H1 (cell line): ENCODE measurements at regions not wholly inside any gene's neighbourhood (a gene's known extent, or its start where the extent isn't known, plus 50 kb on each side); places are given as distances from the start of the nearest gene placed in this dataset.

Experiments used
- CTCF ChIA-PET: fragments of 300-600 bp; sonication (Branson Sonifier 250); formaldehyde crosslinking; loops from one replicate; lab custom pipeline; 2021; ENCODE audit not compliant: partially characterized antibody; lab: Charles Lee
- POLR2A ChIA-PET: fragments of 300-600 bp; sonication (Branson Sonifier 250); formaldehyde crosslinking; loops from one replicate; lab custom pipeline; 2021; ENCODE audit warnings: inconsistent platforms; ENCODE audit not compliant: partially characterized antibody; lab: Charles Lee
- DNase-seq, 2 experiments: peaks; one replicate each; pipeline versions ENCODE4 v3.0.0 to v3.0.0-alpha.2; 2010 to 2022; ENCODE audit warnings: low spot score in 2 of 2, low read depth in 1 of 2, mixed read lengths in 1 of 2
- FAIRE-seq: peaks from 2 replicates; lab custom pipeline; 2011; peaks lifted over from hg19 to GRCh38; lab: Jason Lieb, UNC
- H2AFZ ChIP-seq: 2 replicates; pipeline ENCODE4 v1.8.1; 2012; ENCODE audit warnings: low read length, inconsistent platforms
- H2AK5ac ChIP-seq: 2 replicates; pipeline ENCODE4 v1.6.1; 2013; ENCODE audit warnings: low read depth, low read length
- H2BK120ac ChIP-seq: replicated peaks from 2 replicates; pipeline ENCODE3; 2013; ENCODE audit warnings: low read depth, low read length, inconsistent platforms
- H2BK12ac ChIP-seq: 2 replicates; pipeline ENCODE4 v1.6.1; 2013; ENCODE audit warnings: low read depth, low read length
- H2BK15ac ChIP-seq: 2 replicates; pipeline ENCODE4 v1.6.1; 2013; ENCODE audit warnings: low read length
- H2BK20ac ChIP-seq: 2 replicates; pipeline ENCODE4 v1.6.1; 2013; ENCODE audit warnings: low read length
- H2BK5ac ChIP-seq: 2 replicates; pipeline ENCODE4 v1.6.1; 2013; ENCODE audit warnings: low read depth, low read length
- H3K14ac ChIP-seq: 2 replicates; pipeline ENCODE4 v1.6.1; 2013; ENCODE audit warnings: inconsistent platforms; ENCODE audit not compliant: insufficient read length
- H3K18ac ChIP-seq: 2 replicates; pipeline ENCODE4 v1.6.1; 2013; ENCODE audit warnings: low read length; ENCODE audit errors: extremely low read depth
- H3K23ac ChIP-seq: 2 replicates; pipeline ENCODE4 v1.6.1; 2013; ENCODE audit warnings: inconsistent platforms; ENCODE audit not compliant: insufficient read length
- H3K23me2 ChIP-seq: 2 replicates; pipeline ENCODE4 v1.6.1; 2013; ENCODE audit warnings: low read depth, low read length
- H3K27ac ChIP-seq: 2 replicates; pipeline ENCODE4 v1.6.1; 2011; ENCODE audit warnings: low read depth, low read length, inconsistent platforms
- H3K27me3 ChIP-seq, 4 experiments: replicated peaks in 1 of 4; 1 replicate in 1 of 4; 2 replicates in 3 of 4; pipeline versions ENCODE4 v1.6.1 to v1.8.1; 2011 to 2013; ENCODE audit warnings: low read length in 3 of 4, mild to moderate bottlenecking in 3 of 4, inconsistent platforms in 2 of 4, mixed read lengths in 2 of 4, moderate library complexity in 1 of 4; ENCODE audit not compliant: control insufficient read depth in 3 of 4, insufficient read depth in 3 of 4; ENCODE audit errors: extremely low read depth in 1 of 4
- H3K36me3 ChIP-seq, 4 experiments: 2 replicates each; pipeline versions ENCODE4 v1.6.1 to v1.8.1; 2011 to 2013; ENCODE audit warnings: mild to moderate bottlenecking in 4 of 4, low read length in 3 of 4, moderate library complexity in 2 of 4, control low read depth in 1 of 4, inconsistent platforms in 1 of 4; ENCODE audit not compliant: insufficient read depth in 4 of 4, control insufficient read depth in 2 of 4
- H3K4ac ChIP-seq: replicated peaks from 2 replicates; pipeline ENCODE3; 2013; ENCODE audit warnings: low read length, low read depth, mixed read lengths, inconsistent platforms; ENCODE audit not compliant: insufficient read length
- H3K4me1 ChIP-seq, 4 experiments: replicated peaks in 1 of 4; 1 replicate in 1 of 4; 2 replicates in 3 of 4; pipeline versions ENCODE4 v1.6.1 to v1.8.1; 2011 to 2013; ENCODE audit warnings: low read length in 3 of 4, inconsistent platforms in 2 of 4, mixed read lengths in 1 of 4; ENCODE audit not compliant: insufficient read depth in 4 of 4, control insufficient read depth in 3 of 4
- H3K4me2 ChIP-seq, 2 experiments: 2 replicates each; pipeline versions ENCODE4 v1.6.1 to v1.8.1; 2011 to 2013; ENCODE audit warnings: low read depth in 2 of 2, low read length in 2 of 2, control low read depth in 1 of 2, inconsistent platforms in 1 of 2, mild to moderate bottlenecking in 1 of 2; ENCODE audit not compliant: insufficient read depth in 1 of 2
- H3K4me3 ChIP-seq, 4 experiments: fragments of 200-600, 300-600 bp in 1 of 4; sonication (generic), shearing (Covaris generic), sonication (Bioruptor Twin) in 1 of 4; 2 replicates each; pipeline versions ENCODE4 v1.5.1 to v1.8.1; 2011 to 2016; ENCODE audit warnings: low read length in 4 of 4, low read depth in 3 of 4, control low read depth in 2 of 4, inconsistent platforms in 2 of 4, mild to moderate bottlenecking in 2 of 4, mixed read lengths in 1 of 4, moderate library complexity in 1 of 4; ENCODE audit not compliant: insufficient read depth in 2 of 4; ENCODE audit errors: extremely low read depth in 1 of 4
- H3K56ac ChIP-seq: replicated peaks from 2 replicates; pipeline ENCODE3; 2013; ENCODE audit warnings: low read depth, mild to moderate bottlenecking, mixed read lengths, low read length, inconsistent platforms; ENCODE audit not compliant: insufficient read length
- H3K79me1 ChIP-seq: 2 replicates; pipeline ENCODE4 v1.6.1; 2013; ENCODE audit warnings: low read depth, low read length, control low read depth
- H3K79me2 ChIP-seq, 2 experiments: 2 replicates each; pipeline versions ENCODE4 v1.6.1 to v1.8.1; 2012 to 2013; ENCODE audit warnings: low read length in 2 of 2, mild to moderate bottlenecking in 2 of 2, inconsistent platforms in 1 of 2; ENCODE audit not compliant: insufficient read depth in 2 of 2, control insufficient read depth in 1 of 2
- H3K9ac ChIP-seq, 4 experiments: replicated peaks in 1 of 4; 1 replicate in 1 of 4; 2 replicates in 3 of 4; pipeline versions ENCODE4 v1.6.1 to v1.8.1; 2011 to 2013; ENCODE audit warnings: low read depth in 3 of 4, low read length in 3 of 4, control low read depth in 2 of 4, mild to moderate bottlenecking in 2 of 4, moderate library complexity in 2 of 4, inconsistent platforms in 1 of 4; ENCODE audit errors: extremely low read depth in 1 of 4
- H3K9me3 ChIP-seq, 2 experiments: 2 replicates each; pipeline versions ENCODE4 v1.6.1 to v1.8.1; 2012 to 2013; ENCODE audit warnings: mild to moderate bottlenecking in 2 of 2, moderate library complexity in 2 of 2, control low read depth in 1 of 2, inconsistent platforms in 1 of 2, low read depth in 1 of 2, low read length in 1 of 2, mixed read lengths in 1 of 2; ENCODE audit not compliant: insufficient read depth in 2 of 2
- H4K20me1 ChIP-seq, 2 experiments: replicated peaks in 1 of 2; 2 replicates each; pipeline versions ENCODE3 to v1.8.1; 2011 to 2013; ENCODE audit warnings: inconsistent platforms in 2 of 2, low read length in 2 of 2, mild to moderate bottlenecking in 1 of 2; ENCODE audit not compliant: insufficient read depth in 2 of 2, control insufficient read depth in 1 of 2
- H4K5ac ChIP-seq: 2 replicates; pipeline ENCODE4 v1.6.1; 2013; ENCODE audit warnings: low read length, low read depth, mixed read lengths, inconsistent platforms; ENCODE audit not compliant: insufficient read length
- H4K8ac ChIP-seq: 2 replicates; pipeline ENCODE4 v1.8.0; 2013; ENCODE audit warnings: mild to moderate bottlenecking, moderate library complexity, low read length, inconsistent platforms; ENCODE audit not compliant: insufficient read depth; ENCODE audit errors: extremely low read depth
- H4K91ac ChIP-seq: replicated peaks from 2 replicates; pipeline ENCODE3; 2013; ENCODE audit warnings: low read length, mixed read lengths, inconsistent platforms; ENCODE audit not compliant: insufficient read length
- CREB1 ChIP-seq: IDR thresholded peaks from 2 replicates; pipeline ENCODE4 v1.6.1; 2012; ENCODE audit warnings: inconsistent platforms
- WGBS, 2 experiments: shearing (Covaris generic) in 1 of 2; methylation state at CpG; one replicate each; pipeline versions ENCODE4 v1.1.6 to v1.1.7; 2013 to 2015; ENCODE audit warnings: low lambda C conversion rate in 2 of 2, mixed read lengths in 2 of 2, inconsistent platforms in 1 of 2, low coverage in 1 of 2, missing lambda C conversion rate in 1 of 2; ENCODE audit not compliant: insufficient replicate concordance in 2 of 2, insufficient coverage in 1 of 2, insufficient read length in 1 of 2; ENCODE audit errors: extremely low coverage in 1 of 2, missing lambda C conversion rate in 1 of 2; 5-methylcytosine and 5-hydroxymethylcytosine counted together

GRCh38 chr11:70799386-70799785 lies 401.1 kb downstream of the CTTN start:
- Histone ChIP-seq H4K91ac (no peak overlapping the region), H3K79me1 (no peaks in the 10 kb centered on the region), H3K56ac (no peak overlapping the region), H3K4me3 (no peak overlapping the region), H2BK5ac (no peak overlapping the region), H3K9me3 (peaks cover 3 to 6% of the 10 kb centered on the region in 2 experiments; a peak in 3 of 4 replicates), H3K23me2 (peaks cover 3% of the 10 kb centered on the region; the same call in 1 of the 2 replicates), H2AFZ (no peak overlapping the region), H4K8ac (peak overlapping the region; percentile 14; the same call in 1 of the 2 replicates), H3K4ac (no peak overlapping the region), H3K9ac (no peak overlapping the region)
- POLR2A ChIA-PET: no interaction called here
- FAIRE-seq: no peak
- TF ChIP-seq CREB1: no peak
- TF ChIP-seq, all 59 proteins: peak for 0
- Histone ChIP-seq H3K27ac (no peak overlapping the region), H2AK5ac (no peak overlapping the region), H2BK15ac (no peak overlapping the region), H2BK12ac (no peak overlapping the region), H3K18ac (no peak overlapping the region), H3K36me3 (peaks cover 0 to 13% (median 6%) of the 10 kb centered on the region in 4 experiments; a peak in 5 of 8 replicates), H3K4me1 (peaks cover 0 to 4% (median 0%) of the 10 kb centered on the region in 4 experiments; a peak in 1 of 7 replicates), H3K79me2 (no peaks in the 10 kb centered on the region), H2BK20ac (no peak overlapping the region), H4K20me1 (peaks cover 0 to 2% of the 10 kb centered on the region in 2 experiments), H3K14ac (no peak overlapping the region), H3K27me3 (no peaks in the 10 kb centered on the region), H3K23ac (no peak overlapping the region), H2BK120ac (no peak overlapping the region), H4K5ac (no peak overlapping the region), H3K4me2 (no peak overlapping the region)
- CTCF ChIA-PET: interaction anchor here (0.9 to 1.8 kb wide), 3 partner anchors 8 to 399 kb away, joined by 3 to 4 read pairs (median 4); no protein-coding TSS in a partner anchor
- DNase-seq: no peak
- WGBS, 2 experiments: 97% methylated on average over 6 of the region's 6 CpGs; no CpG with 5 or more reads in 1 of the 2 experiments
